ENCODE measurements at regions not wholly inside any gene's neighbourhood (a gene's known extent, or its start where the extent isn't known, plus 50 kb on each side); places are given as distances from the start of the nearest gene placed in this dataset.
"Not testable (repeated sequence)": the region's sequence is repeated elsewhere in the genome, so short reads cannot be mapped to it uniquely, and the experiment has no call there.

DNA sequence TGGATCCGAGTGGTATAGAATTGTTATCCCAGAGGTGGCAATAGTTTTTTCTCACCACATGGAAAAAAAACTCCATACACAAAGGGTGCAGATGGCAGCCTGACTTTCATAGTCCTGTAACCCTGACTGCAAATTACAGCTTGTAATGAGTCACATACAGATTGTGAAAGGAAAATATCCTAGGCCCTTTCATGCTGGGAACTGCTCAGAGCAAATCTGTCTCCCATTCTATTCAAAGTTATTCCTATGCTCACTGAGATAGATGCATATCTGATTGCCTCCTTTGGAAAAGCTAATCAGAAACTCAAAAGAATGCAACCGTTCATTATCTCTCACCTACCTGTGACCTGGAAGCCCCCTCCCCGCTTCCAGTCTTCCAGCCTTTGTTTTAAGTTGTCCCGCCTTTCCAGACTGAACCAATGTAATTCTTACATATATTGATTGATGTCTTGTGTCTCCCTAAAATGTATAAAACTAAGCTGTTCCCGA is 108.7 kb upstream of the MAP3K4 start:
- Histone ChIP-seq H3K4me3 (ENCODE audit: low read depth, low read length) (no peak overlapping the region), H3K36me3 (replicated peaks) (no peaks in the 10 kb centered on the region), H3K27me3 (replicated peaks) (no peaks in the 10 kb centered on the region), H3K27ac (no peak overlapping the region)
- peak; percentile 1 for DNase-seq
- TF ChIP-seq, protein P1, sequence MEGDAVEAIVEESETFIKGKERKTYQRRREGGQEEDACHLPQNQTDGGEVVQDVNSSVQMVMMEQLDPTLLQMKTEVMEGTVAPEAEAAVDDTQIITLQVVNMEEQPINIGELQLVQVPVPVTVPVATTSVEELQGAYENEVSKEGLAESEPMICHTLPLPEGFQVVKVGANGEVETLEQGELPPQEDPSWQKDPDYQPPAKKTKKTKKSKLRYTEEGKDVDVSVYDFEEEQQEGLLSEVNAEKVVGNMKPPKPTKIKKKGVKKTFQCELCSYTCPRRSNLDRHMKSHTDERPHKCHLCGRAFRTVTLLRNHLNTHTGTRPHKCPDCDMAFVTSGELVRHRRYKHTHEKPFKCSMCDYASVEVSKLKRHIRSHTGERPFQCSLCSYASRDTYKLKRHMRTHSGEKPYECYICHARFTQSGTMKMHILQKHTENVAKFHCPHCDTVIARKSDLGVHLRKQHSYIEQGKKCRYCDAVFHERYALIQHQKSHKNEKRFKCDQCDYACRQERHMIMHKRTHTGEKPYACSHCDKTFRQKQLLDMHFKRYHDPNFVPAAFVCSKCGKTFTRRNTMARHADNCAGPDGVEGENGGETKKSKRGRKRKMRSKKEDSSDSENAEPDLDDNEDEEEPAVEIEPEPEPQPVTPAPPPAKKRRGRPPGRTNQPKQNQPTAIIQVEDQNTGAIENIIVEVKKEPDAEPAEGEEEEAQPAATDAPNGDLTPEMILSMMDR (IDR thresholded peaks at IDR 0.05; ENCODE audit: low read depth, low read length, missing control alignments) = no peak
- in situ Hi-C loops (cut with HindIII; ENCODE audit: low pct_ligation_motif_present, low sequenced_read_pairs) = no loop called here

GRCh38 chr6:160883560-160883959 is 108.0 kb upstream of the MAP3K4 start:
- no peak for DNase-seq
- H3K4me3 ChIP-seq (ENCODE audit: low read depth, low read length) = no peak overlapping the region
- no peaks in the 10 kb centered on the region for H3K27me3 ChIP-seq (replicated peaks)
- TF ChIP-seq, protein P1 (IDR thresholded peaks at IDR 0.05; ENCODE audit: low read depth, low read length, missing control alignments) = no peak
- in situ Hi-C loops (cut with HindIII; ENCODE audit: low pct_ligation_motif_present, low sequenced_read_pairs) = no loop called here
- H3K36me3 ChIP-seq (replicated peaks) = no peaks in the 10 kb centered on the region
- no peak overlapping the region for H3K27ac ChIP-seq

DNA sequence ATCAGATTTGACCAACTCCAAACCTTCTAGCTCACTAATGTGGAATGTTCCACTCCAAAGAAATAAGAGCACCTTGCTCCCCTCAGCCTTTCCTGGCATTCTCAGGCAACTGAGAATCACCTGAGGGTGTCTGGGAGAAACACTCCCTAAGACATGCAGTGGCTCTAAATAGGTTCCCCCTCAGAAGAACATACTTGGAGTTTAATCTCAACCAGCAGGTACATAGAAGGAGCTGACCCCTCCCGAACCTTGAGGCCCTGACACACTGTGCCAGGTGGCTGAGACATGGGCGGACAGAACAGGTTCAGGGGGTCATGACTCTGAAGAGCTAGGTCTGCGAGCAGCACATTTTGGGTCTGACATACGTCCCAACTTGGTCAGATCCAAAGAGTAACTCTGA is 107.6 kb upstream of the MAP3K4 start:
- TF ChIP-seq, protein P1 (IDR thresholded peaks at IDR 0.05; ENCODE audit: low read depth, low read length, missing control alignments) = no peak

GRCh38 chr6:160889148-160889547 is 102.4 kb upstream of the MAP3K4 start:
- H3K36me3 ChIP-seq (replicated peaks); H3K4me3 ChIP-seq (ENCODE audit: low read depth, low read length); H3K27ac ChIP-seq; DNase-seq; H3K27me3 ChIP-seq (replicated peaks); in situ Hi-C loops (cut with HindIII; ENCODE audit: low pct_ligation_motif_present, low sequenced_read_pairs): not testable (repeated sequence)

More for the DNA sequence above, 107.6 kb upstream of the MAP3K4 start:
- DNase-seq = no peak
- Histone ChIP-seq H3K36me3 (replicated peaks) (no peaks in the 10 kb centered on the region), H3K27me3 (replicated peaks) (no peaks in the 10 kb centered on the region), H3K27ac (no peak overlapping the region), H3K4me3 (ENCODE audit: low read depth, low read length) (no peak overlapping the region)
- in situ Hi-C loops (cut with HindIII; ENCODE audit: low pct_ligation_motif_present, low sequenced_read_pairs) = no loop called here

DNA sequence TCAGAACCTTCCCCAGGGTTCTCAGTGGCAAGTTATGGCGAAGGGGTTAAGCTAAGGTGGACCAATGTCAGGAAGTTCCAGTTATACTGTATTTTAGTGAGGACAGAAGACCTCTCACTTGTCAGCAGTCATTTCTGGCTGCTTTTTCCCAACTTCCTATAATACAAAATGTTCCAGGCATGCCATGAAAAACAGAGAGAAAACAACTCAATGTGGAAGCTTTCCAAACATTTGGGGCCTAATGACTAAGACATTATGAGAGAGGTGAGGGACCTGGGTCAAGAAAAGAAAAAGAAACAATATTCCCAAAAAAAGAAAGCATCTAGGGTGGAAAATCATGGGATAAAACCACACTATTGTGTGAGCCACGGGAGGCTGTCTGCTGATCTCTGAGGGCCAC is 99.9 kb upstream of the MAP3K4 start:
- in situ Hi-C loops (cut with HindIII; ENCODE audit: low pct_ligation_motif_present, low sequenced_read_pairs) = no loop called here
- TF ChIP-seq, protein P1 (IDR thresholded peaks at IDR 0.05; ENCODE audit: low read depth, low read length, missing control alignments) = no peak
- no peak overlapping the region for H3K4me3 ChIP-seq (ENCODE audit: low read depth, low read length)
- H3K27me3 ChIP-seq (replicated peaks) = no peaks in the 10 kb centered on the region
- H3K27ac ChIP-seq = no peak overlapping the region
- DNase-seq = no peak
- no peaks in the 10 kb centered on the region for H3K36me3 ChIP-seq (replicated peaks)

DNA sequence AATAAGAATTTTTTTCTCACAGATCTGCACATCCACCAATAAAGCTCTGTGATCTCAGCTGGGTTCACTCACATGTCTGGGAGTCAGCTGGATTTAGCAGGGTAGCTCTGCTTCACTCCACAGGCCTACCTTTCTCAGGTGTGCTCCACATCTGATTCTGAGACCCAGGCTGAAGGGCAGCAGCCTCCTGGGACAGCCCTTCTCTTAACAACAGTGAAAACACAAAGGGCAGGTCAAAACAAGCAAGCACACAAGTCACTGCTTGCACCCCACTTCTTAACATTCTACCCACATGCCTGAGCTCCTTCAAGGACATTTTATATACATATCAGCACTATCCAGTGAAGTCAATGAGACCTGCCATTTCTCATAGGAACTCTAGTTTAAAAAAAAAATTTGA is 96.0 kb upstream of the MAP3K4 start:
- no peak for DNase-seq
- no peaks in the 10 kb centered on the region for H3K27me3 ChIP-seq (replicated peaks)
- TF ChIP-seq, protein P1 (IDR thresholded peaks at IDR 0.05; ENCODE audit: low read depth, low read length, missing control alignments) = no peak
- no peak overlapping the region for H3K27ac ChIP-seq
- H3K36me3 ChIP-seq (replicated peaks) = no peaks in the 10 kb centered on the region
- H3K4me3 ChIP-seq (ENCODE audit: low read depth, low read length) = no peak overlapping the region
- in situ Hi-C loops (cut with HindIII; ENCODE audit: low pct_ligation_motif_present, low sequenced_read_pairs) = no loop called here
